WI38 (cell line): ENCODE measurements at regions not wholly inside any gene's neighbourhood (a gene's known extent, or its start where the extent isn't known, plus 50 kb on each side); places are given as distances from the start of the nearest gene placed in this dataset.

Experiments used
- H3K4me3 ChIP-seq: 2 replicates; pipeline ENCODE4 v1.5.1; 2011; ENCODE audit warnings: low read depth, mild to moderate bottlenecking, control low read depth, low read length
- CTCF ChIP-seq: IDR thresholded peaks from 2 replicates; pipeline ENCODE4 v1.5.1; 2012; ENCODE audit warnings: low read depth, mild to moderate bottlenecking, control low read depth, low read length

GRCh38 chr15:62795171-62795570, 247.4 kb upstream of the TPM1 start:
- no peak overlapping the region for H3K4me3 ChIP-seq
- TF ChIP-seq CTCF: no peak

- no peak for TF ChIP-seq CTCF
- H3K4me3 ChIP-seq: no peak overlapping the region
Observed at GRCh38 chr15:62795700-62796695, 246.5 kb upstream of the TPM1 start.

GRCh38 chr15:62797171-62797570, 245.4 kb upstream of the TPM1 start:
- TF ChIP-seq CTCF: no peak
- no peak overlapping the region for H3K4me3 ChIP-seq

- TF ChIP-seq CTCF: no peak
- no peak overlapping the region for H3K4me3 ChIP-seq
Observed at GRCh38 chr15:62798536-62798935, 244.0 kb upstream of the TPM1 start.

GRCh38 chr15:62799037-62799436, 243.5 kb upstream of the TPM1 start:
- TF ChIP-seq CTCF: no peak

GRCh38 chr15:62799919-62800318, 242.6 kb upstream of the TPM1 start:
- no peak overlapping the region for H3K4me3 ChIP-seq
- no peak for TF ChIP-seq CTCF

More at GRCh38 chr15:62799037-62799436, 243.5 kb upstream of the TPM1 start:
- no peak overlapping the region for H3K4me3 ChIP-seq

- no peak for TF ChIP-seq CTCF
- H3K4me3 ChIP-seq: no peak overlapping the region
Observed at GRCh38 chr15:62802612-62803011, 239.9 kb upstream of the TPM1 start.
